Brain microvascular endothelial cell (primary cell): ENCODE measurements at regions not wholly inside any gene's neighbourhood (a gene's known extent, or its start where the extent isn't known, plus 50 kb on each side); places are given as distances from the start of the nearest gene placed in this dataset.
A peak's percentile ranks its signal among the peaks of the same experiment; 100 is the strongest.

Source experiments
- DNase-seq: peaks from one replicate; pipeline ENCODE4 v3.0.0-alpha.2; 2020
- H3K27ac ChIP-seq: fragments of 250-450 bp; sonication (Bioruptor Pico); 2 replicates; pipeline ENCODE4 v1.5.1; 2020; ENCODE audit warnings: mild to moderate bottlenecking, moderate library complexity
- H3K27me3 ChIP-seq: fragments of 250-450 bp; sonication (Bioruptor Pico); replicated peaks from 2 replicates; pipeline ENCODE4 v1.5.1; 2020; ENCODE audit warnings: mild to moderate bottlenecking
- H3K36me3 ChIP-seq: fragments of 250-450 bp; sonication (Bioruptor Pico); replicated peaks from 2 replicates; pipeline ENCODE4 v1.5.1; 2020; ENCODE audit warnings: mild to moderate bottlenecking
- H3K4me3 ChIP-seq: 2 replicates; pipeline ENCODE4 v1.5.1; 2011; ENCODE audit warnings: low read depth, mild to moderate bottlenecking, control low read depth, low read length, moderate library complexity
- CTCF ChIP-seq: IDR thresholded peaks from 2 replicates; pipeline ENCODE4 v1.5.1; 2011; ENCODE audit warnings: low read depth, mild to moderate bottlenecking, moderate library complexity, low read length, control low read depth, inconsistent platforms; ENCODE audit errors: missing control alignments
- in situ Hi-C: cut with HindIII; loops from 2 replicates; pipeline ENCODE4 v1.10.0; 2017; ENCODE audit warnings: low sequenced_read_pairs, low pct_ligation_motif_present

GRCh38 chr10:31656851-31657433, 271.7 kb downstream of the ARHGAP12 start:
- Histone ChIP-seq H3K27me3 (no peaks in the 10 kb centered on the region), H3K36me3 (no peaks in the 10 kb centered on the region), H3K4me3 (no peak overlapping the region), H3K27ac (peak overlapping the region; percentile 24)
- in situ Hi-C loops = no loop called here
- TF ChIP-seq CTCF = no peak
- DNase-seq = peak; percentile 2

GRCh38 chr10:31652038-31652437, 276.6 kb downstream of the ARHGAP12 start:
- TF ChIP-seq CTCF = no peak
- no peaks in the 10 kb centered on the region for H3K27me3 ChIP-seq
- no peaks in the 10 kb centered on the region for H3K36me3 ChIP-seq
- no peak for DNase-seq
- in situ Hi-C loops = no loop called here
- H3K4me3 ChIP-seq = no peak overlapping the region
- H3K27ac ChIP-seq = no peak overlapping the region

GRCh38 chr10:31650010-31650409, 278.6 kb downstream of the ARHGAP12 start:
- in situ Hi-C loops = no loop called here
- H3K4me3 ChIP-seq = no peak overlapping the region
- TF ChIP-seq CTCF = no peak
- no peaks in the 10 kb centered on the region for H3K27me3 ChIP-seq
- DNase-seq = peak; percentile 89
- H3K27ac ChIP-seq = peak overlapping the region; percentile 39
- no peaks in the 10 kb centered on the region for H3K36me3 ChIP-seq

- H3K36me3 ChIP-seq = no peaks in the 10 kb centered on the region
- no peak for TF ChIP-seq CTCF
- no peaks in the 10 kb centered on the region for H3K27me3 ChIP-seq
- no peak overlapping the region for H3K27ac ChIP-seq
- no peak overlapping the region for H3K4me3 ChIP-seq
- in situ Hi-C loops = no loop called here
- no peak for DNase-seq
Observed at GRCh38 chr10:31648966-31649365, 279.7 kb downstream of the ARHGAP12 start.

GRCh38 chr10:31647861-31648260, 280.8 kb downstream of the ARHGAP12 start:
- H3K27me3 ChIP-seq = no peaks in the 10 kb centered on the region
- H3K36me3 ChIP-seq = no peaks in the 10 kb centered on the region
- in situ Hi-C loops = no loop called here
- DNase-seq = no peak
- TF ChIP-seq CTCF = no peak
- no peak overlapping the region for H3K4me3 ChIP-seq
- no peak overlapping the region for H3K27ac ChIP-seq

GRCh38 chr10:31646519-31646918, 282.1 kb downstream of the ARHGAP12 start:
- TF ChIP-seq CTCF = no peak
- no peak overlapping the region for H3K4me3 ChIP-seq
- no peaks in the 10 kb centered on the region for H3K36me3 ChIP-seq
- H3K27ac ChIP-seq = no peak overlapping the region
- no peaks in the 10 kb centered on the region for H3K27me3 ChIP-seq
- no peak for DNase-seq
- in situ Hi-C loops = no loop called here
